ENCODE measurements at regions not wholly inside any gene's neighbourhood (a gene's known extent, or its start where the extent isn't known, plus 50 kb on each side); places are given as distances from the start of the nearest gene placed in this dataset.
A peak's percentile ranks its signal among the peaks of the same experiment; 100 is the strongest.

DNA sequence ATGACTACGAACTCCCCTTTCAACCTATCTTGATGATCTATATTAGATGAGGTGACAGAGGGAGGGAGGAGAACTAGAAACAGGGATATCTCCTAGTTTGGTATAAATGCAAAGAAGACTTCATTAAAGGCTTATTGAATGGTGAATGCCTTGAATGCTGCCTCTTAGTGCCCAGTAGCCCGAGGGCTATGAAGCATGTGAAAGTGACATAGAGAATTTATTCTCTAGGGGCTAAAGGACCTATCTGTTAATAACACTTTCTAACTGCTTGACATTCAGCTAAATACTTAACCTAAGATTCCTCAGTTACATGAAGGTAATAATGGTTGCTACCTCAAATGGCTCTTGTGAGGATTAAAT, 764.1 kb downstream of the LTN1 start:
- H3K27me3 ChIP-seq (ENCODE audit: control insufficient read depth, insufficient read depth, low read length): no peaks in the 10 kb centered on the region

DNA sequence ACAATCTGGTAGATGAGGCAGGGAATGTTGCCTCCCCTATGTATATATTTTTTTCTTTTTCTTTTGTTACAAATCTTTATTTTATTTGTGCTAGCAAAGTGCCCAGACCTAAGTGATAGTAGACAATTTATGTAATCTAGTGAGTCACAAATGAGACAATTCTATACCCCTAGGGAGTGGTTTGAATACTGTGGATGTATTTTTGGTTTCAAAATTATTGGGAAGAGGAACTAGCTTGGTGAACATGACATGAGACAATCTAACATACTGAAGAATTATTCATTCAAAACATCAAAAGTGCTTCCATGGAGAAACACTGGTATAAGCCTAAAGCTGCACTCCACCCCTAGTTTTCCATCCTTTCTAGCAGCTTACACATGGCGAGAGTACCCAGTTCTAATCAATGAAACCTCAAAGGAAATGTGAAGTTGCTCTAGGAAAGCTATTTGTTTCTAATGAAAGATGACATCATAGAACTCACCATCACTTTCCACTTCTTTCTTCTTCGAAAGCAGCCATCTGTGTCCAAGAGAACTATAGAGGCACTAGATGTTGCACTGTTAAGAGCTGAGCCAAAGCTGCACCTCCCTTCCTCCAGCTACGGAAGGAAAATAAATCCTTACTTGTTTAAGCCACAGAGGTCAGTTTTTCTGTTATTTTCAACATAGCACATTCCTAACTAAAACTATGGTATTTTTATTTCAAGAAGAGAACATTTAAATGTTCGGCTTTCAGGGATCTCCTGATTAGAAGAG, 764.6 kb downstream of the LTN1 start:
- peak; percentile 38 for DNase-seq (ENCODE audit: low read depth)
- Histone ChIP-seq H3K36me3 (ENCODE audit: control insufficient read depth, insufficient read depth, low read length) (no peaks in the 10 kb centered on the region), H3K27me3 (ENCODE audit: control insufficient read depth, insufficient read depth, low read length) (no peaks in the 10 kb centered on the region), H3K4me3 (ENCODE audit: low read depth, low read length) (no peak overlapping the region)
- TF ChIP-seq, protein P1, sequence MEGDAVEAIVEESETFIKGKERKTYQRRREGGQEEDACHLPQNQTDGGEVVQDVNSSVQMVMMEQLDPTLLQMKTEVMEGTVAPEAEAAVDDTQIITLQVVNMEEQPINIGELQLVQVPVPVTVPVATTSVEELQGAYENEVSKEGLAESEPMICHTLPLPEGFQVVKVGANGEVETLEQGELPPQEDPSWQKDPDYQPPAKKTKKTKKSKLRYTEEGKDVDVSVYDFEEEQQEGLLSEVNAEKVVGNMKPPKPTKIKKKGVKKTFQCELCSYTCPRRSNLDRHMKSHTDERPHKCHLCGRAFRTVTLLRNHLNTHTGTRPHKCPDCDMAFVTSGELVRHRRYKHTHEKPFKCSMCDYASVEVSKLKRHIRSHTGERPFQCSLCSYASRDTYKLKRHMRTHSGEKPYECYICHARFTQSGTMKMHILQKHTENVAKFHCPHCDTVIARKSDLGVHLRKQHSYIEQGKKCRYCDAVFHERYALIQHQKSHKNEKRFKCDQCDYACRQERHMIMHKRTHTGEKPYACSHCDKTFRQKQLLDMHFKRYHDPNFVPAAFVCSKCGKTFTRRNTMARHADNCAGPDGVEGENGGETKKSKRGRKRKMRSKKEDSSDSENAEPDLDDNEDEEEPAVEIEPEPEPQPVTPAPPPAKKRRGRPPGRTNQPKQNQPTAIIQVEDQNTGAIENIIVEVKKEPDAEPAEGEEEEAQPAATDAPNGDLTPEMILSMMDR (IDR thresholded peaks at IDR 0.05; ENCODE audit: insufficient read depth, low read length, severe bottlenecking): no peak
- FAIRE-seq: no peak

More for the DNA sequence above, 764.1 kb downstream of the LTN1 start:
- TF ChIP-seq, protein P1 (IDR thresholded peaks at IDR 0.05; ENCODE audit: insufficient read depth, low read length, severe bottlenecking): no peak
- Histone ChIP-seq H3K4me3 (ENCODE audit: low read depth, low read length) (no peak overlapping the region), H3K36me3 (ENCODE audit: control insufficient read depth, insufficient read depth, low read length) (no peaks in the 10 kb centered on the region)
- DNase-seq (ENCODE audit: low read depth): no peak
- no peak for FAIRE-seq

DNA sequence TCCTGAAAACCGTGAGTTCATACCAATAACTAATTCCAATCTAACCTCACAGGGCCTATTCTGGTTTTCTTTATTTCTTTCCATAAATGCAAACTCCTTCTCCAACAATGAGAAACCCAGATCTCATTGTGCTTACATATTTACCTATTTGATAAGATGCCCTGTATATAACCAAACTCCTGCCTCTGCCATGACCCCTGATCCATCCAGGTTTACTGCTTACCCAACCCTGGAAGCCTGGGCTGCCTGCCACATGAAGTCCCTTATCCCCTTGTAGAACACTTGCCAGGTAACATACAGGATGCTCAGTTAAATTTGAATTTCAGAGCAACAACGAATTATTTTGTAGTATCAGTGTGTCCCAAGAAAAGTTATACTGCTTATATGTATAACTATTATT, 766.1 kb downstream of the LTN1 start:
- TF ChIP-seq, protein P1 (IDR thresholded peaks at IDR 0.05; ENCODE audit: insufficient read depth, low read length, severe bottlenecking): no peak
- FAIRE-seq: no peak

DNA sequence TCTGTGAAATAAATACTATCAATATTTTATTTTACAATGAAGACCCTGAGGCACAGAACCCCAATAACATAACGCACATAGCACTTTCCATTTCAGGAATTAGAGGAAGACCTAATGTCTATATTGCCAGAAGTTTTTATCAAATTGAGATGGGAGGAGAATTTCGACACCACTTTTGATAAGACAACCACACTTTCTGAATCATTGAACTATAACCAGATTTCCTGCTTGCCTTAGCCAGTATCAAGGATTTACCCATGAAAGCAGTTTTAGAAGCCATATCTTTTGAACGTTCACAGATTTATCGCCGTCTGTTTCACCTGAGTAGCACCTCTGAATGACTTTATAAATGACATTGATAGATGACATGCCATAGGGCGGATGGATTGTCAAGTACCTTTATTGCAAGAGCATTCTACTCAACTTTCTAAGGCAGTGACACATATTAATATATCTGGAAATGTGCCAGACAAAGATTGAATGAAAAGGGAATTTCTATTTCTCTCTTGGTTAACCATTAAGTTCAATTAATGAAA, 768.4 kb downstream of the LTN1 start:
- DNase-seq (ENCODE audit: low read depth) (no peak), FAIRE-seq (no peak)
- TF ChIP-seq, protein P1 (IDR thresholded peaks at IDR 0.05; ENCODE audit: insufficient read depth, low read length, severe bottlenecking): no peak
- no peak overlapping the region for H3K4me3 ChIP-seq (ENCODE audit: low read depth, low read length)
- H3K36me3 ChIP-seq (ENCODE audit: control insufficient read depth, insufficient read depth, low read length): no peaks in the 10 kb centered on the region
- H3K27me3 ChIP-seq (ENCODE audit: control insufficient read depth, insufficient read depth, low read length): no peaks in the 10 kb centered on the region

More for the DNA sequence above, 766.1 kb downstream of the LTN1 start:
- H3K4me3 ChIP-seq (ENCODE audit: low read depth, low read length): no peak overlapping the region
- H3K36me3 ChIP-seq (ENCODE audit: control insufficient read depth, insufficient read depth, low read length): no peaks in the 10 kb centered on the region
- H3K27me3 ChIP-seq (ENCODE audit: control insufficient read depth, insufficient read depth, low read length): no peaks in the 10 kb centered on the region
- DNase-seq (ENCODE audit: low read depth): no peak

DNA sequence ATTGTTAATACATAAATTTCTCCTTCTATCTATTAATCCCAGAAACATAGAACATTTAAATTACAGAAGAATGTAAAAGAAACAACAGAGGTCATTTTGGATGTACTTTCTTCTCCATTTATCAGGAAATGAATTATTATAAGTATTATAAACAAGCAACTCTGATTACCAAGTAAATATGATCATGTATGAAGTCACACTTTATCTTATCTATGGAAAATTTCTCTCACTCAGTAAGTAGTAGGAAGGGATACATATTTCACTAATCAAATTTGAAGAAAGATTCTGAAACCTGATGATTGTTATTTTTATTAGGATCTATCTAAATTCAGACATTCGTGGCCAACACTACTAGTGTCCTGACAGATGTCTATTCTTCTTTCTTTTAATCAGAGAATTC, 770.7 kb downstream of the LTN1 start:
- no peaks in the 10 kb centered on the region for H3K36me3 ChIP-seq (ENCODE audit: control insufficient read depth, insufficient read depth, low read length)
- no peak for DNase-seq (ENCODE audit: low read depth)

More for the DNA sequence above, 770.7 kb downstream of the LTN1 start:
- H3K4me3 ChIP-seq (ENCODE audit: low read depth, low read length): no peak overlapping the region
- no peaks in the 10 kb centered on the region for H3K27me3 ChIP-seq (ENCODE audit: control insufficient read depth, insufficient read depth, low read length)
- no peak for FAIRE-seq
- TF ChIP-seq, protein P1 (IDR thresholded peaks at IDR 0.05; ENCODE audit: insufficient read depth, low read length, severe bottlenecking): no peak
